ENCODE measurements at regions not wholly inside any gene's neighbourhood (a gene's known extent, or its start where the extent isn't known, plus 50 kb on each side); places are given as distances from the start of the nearest gene placed in this dataset.
"Not testable (repeated sequence)": the region's sequence is repeated elsewhere in the genome, so short reads cannot be mapped to it uniquely, and the experiment has no call there.

- no peak for DNase-seq
Observed at GRCh38 chr2:82740527-82740926, 1718.6 kb downstream of the SUCLG1 start.

GRCh38 chr2:82737965-82738364, 1721.1 kb downstream of the SUCLG1 start:
- not testable (repeated sequence) for DNase-seq

- DNase-seq, result no peak
Observed at GRCh38 chr2:82735336-82735735, 1723.7 kb downstream of the SUCLG1 start.

- no peak for DNase-seq
Observed at GRCh38 chr2:82731824-82732223, 1727.3 kb downstream of the SUCLG1 start.

- no peak for DNase-seq
Observed at GRCh38 chr2:82730811-82731210, 1728.3 kb downstream of the SUCLG1 start.

- no peak for DNase-seq
Observed at GRCh38 chr2:82728090-82728489, 1731.0 kb downstream of the SUCLG1 start.

GRCh38 chr2:82708681-82709080, 1750.4 kb downstream of the SUCLG1 start:
- DNase-seq, result no peak

- DNase-seq, result no peak
Observed at GRCh38 chr2:82697231-82697630, 1761.8 kb downstream of the SUCLG1 start.

GRCh38 chr2:82694431-82694830, 1764.6 kb downstream of the SUCLG1 start:
- no peak for DNase-seq

GRCh38 chr2:82690757-82691411, 1768.2 kb downstream of the SUCLG1 start:
- DNase-seq, result no peak

- DNase-seq, result no peak
Observed at GRCh38 chr2:82675186-82675585, 1783.9 kb downstream of the SUCLG1 start.

- DNase-seq, result no peak
Observed at GRCh38 chr2:82674652-82675051, 1784.4 kb downstream of the SUCLG1 start.

- no peak for DNase-seq
Observed at GRCh38 chr2:82667491-82667890, 1791.6 kb downstream of the SUCLG1 start.

GRCh38 chr2:82665691-82666090, 1793.4 kb downstream of the SUCLG1 start:
- no peak for DNase-seq

GRCh38 chr2:82657106-82657505, 1802.0 kb downstream of the SUCLG1 start:
- no peak for DNase-seq

- DNase-seq, result no peak
Observed at GRCh38 chr2:82656420-82656819, 1802.7 kb downstream of the SUCLG1 start.

GRCh38 chr2:82652117-82652516, 1807.0 kb downstream of the SUCLG1 start:
- DNase-seq, result no peak

- DNase-seq, result no peak
Observed at GRCh38 chr2:82650038-82650437, 1809.0 kb downstream of the SUCLG1 start.

GRCh38 chr2:82641598-82642180, 1817.4 kb downstream of the SUCLG1 start:
- no peak for DNase-seq

- DNase-seq, result no peak
Observed at GRCh38 chr2:82636402-82637020, 1822.6 kb downstream of the SUCLG1 start.

GRCh38 chr2:82599021-82599420, 1860.1 kb downstream of the SUCLG1 start:
- DNase-seq, result no peak

GRCh38 chr2:82596581-82596980, 1862.5 kb downstream of the SUCLG1 start:
- DNase-seq, result no peak

- DNase-seq, result no peak
Observed at GRCh38 chr2:82591718-82592117, 1867.4 kb downstream of the SUCLG1 start.

- no peak for DNase-seq
Observed at GRCh38 chr2:82576656-82577055, 1882.4 kb downstream of the SUCLG1 start.

GRCh38 chr2:82539280-82539621, 1919.8 kb downstream of the SUCLG1 start:
- no peak for DNase-seq

Measured in NCI-H1048 (cell line).